Adipocyte (in vitro differentiated cells): ENCODE measurements at regions not wholly inside any gene's neighbourhood (a gene's known extent, or its start where the extent isn't known, plus 50 kb on each side); places are given as distances from the start of the nearest gene placed in this dataset.

Source experiments
- DNase-seq: peaks from one replicate; pipeline ENCODE4 v3.0.0-alpha.2; 2015; ENCODE audit warnings: low read depth
- H3K27me3 ChIP-seq: replicated peaks from 2 replicates; pipeline ENCODE4 v1.7.0; 2013; ENCODE audit warnings: mild to moderate bottlenecking, low read length, moderate library complexity; ENCODE audit not compliant: control insufficient read depth, insufficient read depth
- H3K36me3 ChIP-seq: 2 replicates; pipeline ENCODE4 v1.7.0; 2013; ENCODE audit warnings: low read length, mild to moderate bottlenecking, moderate library complexity; ENCODE audit not compliant: control insufficient read depth, insufficient read depth, severe bottlenecking
- H3K4me1 ChIP-seq: 2 replicates; pipeline ENCODE4 v1.7.0; 2013; ENCODE audit warnings: mild to moderate bottlenecking, low read length, moderate library complexity; ENCODE audit not compliant: control insufficient read depth, insufficient read depth
- H3K4me3 ChIP-seq: 2 replicates; pipeline ENCODE4 v1.7.0; 2013; ENCODE audit warnings: mild to moderate bottlenecking, low read length, moderate library complexity
- H3K9ac ChIP-seq: 2 replicates; pipeline ENCODE4 v1.7.0; 2013; ENCODE audit warnings: mild to moderate bottlenecking, low read length, moderate library complexity
- H3K9me3 ChIP-seq: 2 replicates; pipeline ENCODE4 v1.7.0; 2013; ENCODE audit warnings: mild to moderate bottlenecking, low read length, moderate library complexity; ENCODE audit not compliant: control insufficient read depth

GRCh38 chr6:29999416-29999815, 57.1 kb downstream of the HLA-A start:
- no peak overlapping the region for H3K4me3 ChIP-seq
- no peak for DNase-seq
- no peaks in the 10 kb centered on the region for H3K36me3 ChIP-seq
- H3K9ac ChIP-seq, result no peak overlapping the region
- peaks cover 6% of the 10 kb centered on the region for H3K27me3 ChIP-seq
- no peaks in the 10 kb centered on the region for H3K9me3 ChIP-seq
- peaks cover 3% of the 10 kb centered on the region for H3K4me1 ChIP-seq

GRCh38 chr6:30000156-30000791, 57.9 kb downstream of the HLA-A start:
- no peaks in the 10 kb centered on the region for H3K36me3 ChIP-seq
- peaks cover 6% of the 10 kb centered on the region for H3K27me3 ChIP-seq
- no peaks in the 10 kb centered on the region for H3K9me3 ChIP-seq
- no peak overlapping the region for H3K4me3 ChIP-seq
- H3K4me1 ChIP-seq, result peaks cover 3% of the 10 kb centered on the region
- no peak for DNase-seq
- no peak overlapping the region for H3K9ac ChIP-seq

GRCh38 chr6:30002871-30003270, 58.2 kb upstream of the POLR1H start:
- H3K4me3 ChIP-seq, result no peak overlapping the region
- peaks cover 13% of the 10 kb centered on the region for H3K27me3 ChIP-seq

GRCh38 chr6:30005482-30005881, 55.6 kb upstream of the POLR1H start:
- no peak overlapping the region for H3K9ac ChIP-seq
- H3K27me3 ChIP-seq, result peaks cover 24% of the 10 kb centered on the region
- H3K4me3 ChIP-seq, result no peak overlapping the region
- no peaks in the 10 kb centered on the region for H3K36me3 ChIP-seq
- no peaks in the 10 kb centered on the region for H3K9me3 ChIP-seq
- DNase-seq, result no peak
- H3K4me1 ChIP-seq, result peaks cover 9% of the 10 kb centered on the region

More at GRCh38 chr6:30002871-30003270, 58.2 kb upstream of the POLR1H start:
- Histone ChIP-seq H3K36me3 (no peaks in the 10 kb centered on the region), H3K9me3 (no peaks in the 10 kb centered on the region), H3K9ac (no peak overlapping the region), H3K4me1 (peaks cover 9% of the 10 kb centered on the region)
- DNase-seq, result peak; percentile 52

- H3K9ac ChIP-seq, result peak overlapping the region; percentile 41
- no peaks in the 10 kb centered on the region for H3K9me3 ChIP-seq
- H3K27me3 ChIP-seq, result peaks cover 24% of the 10 kb centered on the region
- H3K36me3 ChIP-seq, result no peaks in the 10 kb centered on the region
- H3K4me3 ChIP-seq, result peak overlapping the region; percentile 75
- peaks cover 9% of the 10 kb centered on the region for H3K4me1 ChIP-seq
- peak; percentile 71 for DNase-seq
Measured at GRCh38 chr6:30006170-30007131, 54.6 kb upstream of the POLR1H start.

- H3K4me3 ChIP-seq, result peak overlapping the region; percentile 75
- peak; percentile 15 for DNase-seq
Measured at GRCh38 chr6:30007132-30007764, 53.8 kb upstream of the POLR1H start.

GRCh38 chr6:30009113-30009512, 52.0 kb upstream of the POLR1H start:
- no peak overlapping the region for H3K9ac ChIP-seq
- no peak overlapping the region for H3K4me3 ChIP-seq
- no peaks in the 10 kb centered on the region for H3K9me3 ChIP-seq
- DNase-seq, result no peak
- no peaks in the 10 kb centered on the region for H3K36me3 ChIP-seq
- peaks cover 6% of the 10 kb centered on the region for H3K4me1 ChIP-seq
- H3K27me3 ChIP-seq, result peaks cover 24% of the 10 kb centered on the region

More at GRCh38 chr6:30007132-30007764, 53.8 kb upstream of the POLR1H start:
- Histone ChIP-seq H3K9ac (no peak overlapping the region), H3K4me1 (peaks cover 9% of the 10 kb centered on the region), H3K9me3 (no peaks in the 10 kb centered on the region), H3K27me3 (peaks cover 24% of the 10 kb centered on the region), H3K36me3 (no peaks in the 10 kb centered on the region)
